ENCODE measurements at regions not wholly inside any gene's neighbourhood (a gene's known extent, or its start where the extent isn't known, plus 50 kb on each side); places are given as distances from the start of the nearest gene placed in this dataset.
"Not testable (repeated sequence)": the region's sequence is repeated elsewhere in the genome, so short reads cannot be mapped to it uniquely, and the experiment has no call there.

GRCh38 chr6:139905404-139906052, 531.1 kb upstream of the CITED2 start:
- no peak for DNase-seq

GRCh38 chr6:139904568-139904967, 530.1 kb upstream of the CITED2 start:
- DNase-seq = no peak

- no peak for DNase-seq
These were observed 529.7 kb upstream of the CITED2 start for GRCh38 chr6:139904158-139904533.

DNA sequence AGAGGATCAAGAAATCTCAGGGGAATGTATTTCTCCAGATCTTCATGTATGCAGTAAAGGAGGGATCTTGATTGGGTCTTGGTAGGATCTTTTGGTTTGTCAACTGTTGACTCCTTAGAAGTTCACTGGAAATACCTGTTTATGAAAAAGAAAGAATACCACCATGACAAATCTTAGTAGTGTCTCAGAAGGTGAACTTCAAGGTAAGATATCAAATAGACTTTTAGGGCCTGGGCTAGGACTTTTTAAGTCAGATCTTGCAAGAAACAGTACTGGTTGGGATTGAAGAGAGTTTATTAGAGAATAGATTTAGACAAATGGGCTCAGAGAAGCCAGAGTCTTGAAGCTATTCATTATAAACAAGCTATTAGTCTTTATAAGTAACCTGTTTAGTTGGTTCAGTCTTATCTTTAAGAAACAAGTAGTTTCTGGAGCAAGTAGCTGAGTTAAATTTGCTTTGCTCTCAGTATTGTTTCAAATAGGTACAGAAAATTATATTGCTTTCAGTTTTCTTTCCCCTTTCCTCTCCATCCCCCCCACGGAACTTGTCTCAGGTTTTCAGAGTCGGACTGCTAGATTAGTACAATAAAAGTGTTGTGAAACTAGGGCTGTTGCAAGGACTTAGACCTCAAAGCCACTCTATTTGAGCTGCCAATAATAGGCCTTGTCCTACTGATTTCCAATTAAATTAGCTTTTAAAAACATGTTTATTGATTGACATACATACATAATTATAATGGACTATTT, 529.1 kb upstream of the CITED2 start:
- no peak for DNase-seq

GRCh38 chr6:139895205-139895793, 520.9 kb upstream of the CITED2 start:
- DNase-seq = no peak

DNA sequence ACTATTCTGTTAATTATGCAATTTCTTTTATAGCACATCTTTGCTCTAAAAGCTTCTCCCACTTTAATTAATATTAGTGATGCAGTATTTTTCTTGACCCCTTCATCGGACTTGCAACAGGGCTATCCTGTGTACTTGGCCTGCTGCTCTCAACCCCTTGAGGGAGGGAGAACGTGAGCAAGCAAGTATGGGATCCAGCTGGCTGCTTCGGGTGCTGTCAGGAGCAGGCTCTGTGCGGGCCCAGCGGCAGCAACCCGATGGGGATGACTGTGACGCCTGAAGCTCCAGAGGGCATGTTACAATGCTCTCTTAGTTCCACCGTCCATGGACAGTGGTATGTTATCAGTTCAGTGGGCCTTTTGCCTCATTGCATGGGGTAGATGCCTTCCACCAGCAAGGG, 519.8 kb upstream of the CITED2 start:
- DNase-seq = no peak

DNA sequence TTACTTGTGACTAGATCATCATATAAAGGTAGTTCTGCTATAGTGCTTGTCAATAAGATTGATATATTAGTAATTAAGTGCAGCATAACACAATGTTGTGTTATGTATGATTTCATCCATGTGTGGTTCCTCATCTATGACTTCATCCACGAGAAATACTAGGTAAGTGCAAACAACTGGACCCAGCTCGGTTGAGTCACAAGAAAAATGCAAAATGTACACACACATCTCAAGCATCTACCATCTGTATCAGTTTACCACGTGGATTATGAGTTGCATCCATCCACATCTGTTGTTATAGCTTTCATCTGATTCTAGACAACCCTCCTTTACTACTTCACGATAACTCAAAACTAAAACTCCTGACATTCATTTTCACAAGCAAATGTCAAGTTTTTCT, 517.0 kb upstream of the CITED2 start:
- no peak for DNase-seq

DNA sequence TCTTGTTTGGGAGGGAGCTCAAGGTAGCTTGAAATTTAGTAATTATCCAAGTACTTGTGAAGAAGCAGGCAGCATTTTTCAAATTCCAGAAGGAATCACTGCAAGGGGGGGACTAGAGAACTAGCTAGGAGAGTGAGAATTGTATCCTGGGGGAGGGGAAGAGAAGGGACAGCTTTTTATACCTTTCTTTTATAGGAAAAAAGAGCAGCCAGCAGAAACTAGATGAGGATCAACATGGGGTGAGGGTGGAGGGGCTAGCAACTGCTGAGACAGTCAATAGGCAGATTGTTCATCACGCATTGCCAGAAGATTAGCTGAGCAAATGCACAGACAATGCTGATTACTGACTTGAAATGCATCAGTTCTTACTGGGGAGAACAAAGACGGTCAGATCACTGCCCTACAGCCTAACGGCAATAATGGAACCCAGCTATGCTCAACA, 514.3 kb upstream of the CITED2 start:
- no peak for DNase-seq

DNA sequence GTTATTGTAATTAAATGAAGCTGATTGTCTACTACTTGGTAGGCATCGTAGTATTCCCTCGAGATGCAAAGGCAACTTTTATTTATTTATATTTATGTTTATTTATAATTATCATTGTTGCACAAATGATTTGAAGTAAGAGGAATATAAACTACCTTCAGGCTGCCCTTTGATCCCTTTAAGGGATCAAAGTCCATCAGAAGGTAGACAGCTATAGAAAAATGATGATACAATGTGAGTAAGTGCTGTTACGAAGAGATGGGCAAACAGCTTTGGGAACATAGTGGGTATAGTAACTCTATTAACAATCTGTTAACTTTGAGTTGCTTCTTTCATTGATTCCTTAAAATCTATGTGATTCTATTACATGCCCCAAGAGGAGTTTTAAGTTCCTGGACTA, 512.8 kb upstream of the CITED2 start:
- DNase-seq = no peak

- no peak for DNase-seq
These were observed 511.9 kb upstream of the CITED2 start for GRCh38 chr6:139886396-139886795.

DNA sequence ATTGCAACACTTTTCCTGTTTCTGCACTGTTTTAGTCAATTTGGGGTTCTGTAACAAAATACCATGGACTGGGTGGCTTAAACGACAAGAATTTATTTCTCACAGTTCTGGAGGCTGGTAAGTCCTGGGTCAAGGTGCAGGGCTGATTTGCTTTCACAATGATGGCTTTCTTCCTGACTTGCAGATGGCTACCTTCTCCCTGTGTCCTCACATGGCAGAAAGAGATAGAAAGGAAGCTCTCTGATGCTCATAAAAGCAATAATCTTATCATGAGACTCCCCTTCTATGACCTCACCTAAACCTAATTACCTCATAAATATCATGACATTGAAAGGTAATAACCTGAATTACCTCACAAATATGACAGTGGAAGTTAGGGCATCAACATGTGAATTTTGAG, 511.5 kb upstream of the CITED2 start:
- no peak for DNase-seq

- DNase-seq = no peak
These were observed 509.3 kb upstream of the CITED2 start for GRCh38 chr6:139883776-139884175.

- peak in 1 of 56 donors; percentile 1 for DNase-seq
These were observed 508.7 kb upstream of the CITED2 start for GRCh38 chr6:139882977-139883728.

DNA sequence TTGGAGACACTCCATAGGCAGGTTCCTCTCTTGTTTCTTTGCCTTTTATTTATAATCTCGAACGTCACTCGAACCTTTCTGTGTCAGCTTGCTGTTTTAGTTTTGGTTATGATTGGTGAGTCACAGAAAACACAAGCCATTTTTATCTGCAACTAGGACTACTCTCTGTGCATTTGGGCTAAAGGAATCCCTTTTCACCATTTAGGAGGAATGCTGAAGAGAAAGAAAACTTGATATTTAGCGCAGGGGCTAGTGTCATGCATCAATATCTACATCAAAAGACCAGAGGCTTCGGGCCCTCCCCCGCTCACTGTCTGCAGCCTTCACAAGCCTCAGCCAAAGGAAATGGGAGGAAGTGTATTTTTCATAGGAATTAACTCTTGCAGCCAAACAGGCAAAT, 507.8 kb upstream of the CITED2 start:
- peak in 1 of 56 donors; percentile 1 for DNase-seq

DNA sequence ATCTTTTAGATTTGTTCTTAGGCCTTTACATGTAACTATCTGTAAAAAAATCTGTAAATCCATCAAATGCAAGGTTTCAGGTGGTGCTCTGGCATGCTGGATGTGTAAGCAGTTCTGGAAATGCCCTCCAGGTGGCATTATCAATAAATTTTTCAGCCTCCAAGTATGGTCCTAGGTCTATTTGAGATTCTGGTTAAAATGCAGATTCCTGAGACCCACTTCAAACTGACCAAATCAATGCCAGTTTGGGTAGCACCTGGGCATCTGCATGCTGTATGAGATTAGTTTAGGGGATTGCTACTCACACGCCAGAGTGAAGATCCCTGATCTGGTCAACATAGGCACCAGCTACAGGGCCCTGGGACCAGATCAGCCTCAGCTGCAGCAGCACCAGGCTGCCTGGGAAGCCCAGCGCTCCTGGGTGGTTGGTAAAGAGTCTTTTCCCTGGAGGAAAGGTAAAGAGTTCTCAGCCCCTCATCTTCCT, 507.3 kb upstream of the CITED2 start:
- peak in 5 of 56 donors; percentile 6 to 51 (median 32) for DNase-seq

DNA sequence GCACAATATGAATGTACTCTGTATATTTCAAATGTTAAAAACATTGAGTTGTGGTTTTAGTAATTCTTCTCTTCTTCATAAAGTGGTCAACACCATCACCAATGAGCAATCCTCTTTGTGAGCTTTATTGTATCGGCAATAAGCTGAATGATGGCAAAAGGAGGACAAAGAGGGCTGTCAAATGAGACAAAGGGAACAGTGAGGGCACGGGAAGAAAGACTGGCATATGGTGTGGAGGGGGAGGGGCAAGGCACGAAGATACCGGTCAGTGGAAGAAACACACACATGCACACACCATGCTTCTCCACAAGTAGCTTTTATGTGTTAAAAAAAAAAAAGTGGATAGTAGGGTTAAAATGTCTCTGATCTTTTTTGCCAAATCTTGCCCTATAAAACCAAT, 506.8 kb upstream of the CITED2 start:
- DNase-seq = peak in 3 of 56 donors; percentile 2 to 10 (median 6)

GRCh38 chr6:139879823-139880356, 505.4 kb upstream of the CITED2 start:
- no peak for DNase-seq

- not testable (repeated sequence) for DNase-seq
These were observed 504.8 kb upstream of the CITED2 start for GRCh38 chr6:139879241-139879640.

DNA sequence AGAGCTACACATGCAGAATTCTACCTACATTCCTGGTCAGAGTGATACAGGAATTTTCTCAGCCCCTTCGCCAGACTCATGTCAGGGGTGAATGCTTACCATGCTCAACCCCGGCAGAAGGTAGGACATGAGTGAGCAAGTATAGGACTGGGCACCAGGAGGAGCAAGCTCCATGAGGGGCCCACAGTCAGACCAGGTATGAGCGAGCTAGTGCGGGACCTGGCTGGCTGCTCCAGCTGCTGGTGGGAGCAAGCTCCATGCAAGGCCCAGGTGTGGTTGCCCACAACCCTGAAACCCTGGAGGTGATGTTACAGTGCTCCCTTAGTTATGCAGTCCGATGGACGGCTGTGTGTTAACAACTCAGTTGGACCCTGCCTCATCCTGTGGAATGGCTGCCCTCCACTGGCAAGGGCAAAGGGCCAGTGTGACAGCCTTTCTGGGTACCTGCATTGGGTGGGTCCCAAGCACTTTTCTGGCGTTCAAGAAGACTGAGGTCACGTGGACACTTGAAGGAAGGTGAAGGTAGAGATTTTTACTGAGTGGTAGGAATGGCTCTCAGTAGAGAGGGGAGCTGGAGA, 503.5 kb upstream of the CITED2 start:
- DNase-seq = no peak

GRCh38 chr6:139872665-139873064, 498.2 kb upstream of the CITED2 start:
- DNase-seq = no peak
